ENCODE measurements at regions not wholly inside any gene's neighbourhood (a gene's known extent, or its start where the extent isn't known, plus 50 kb on each side); places are given as distances from the start of the nearest gene placed in this dataset.

DNA sequence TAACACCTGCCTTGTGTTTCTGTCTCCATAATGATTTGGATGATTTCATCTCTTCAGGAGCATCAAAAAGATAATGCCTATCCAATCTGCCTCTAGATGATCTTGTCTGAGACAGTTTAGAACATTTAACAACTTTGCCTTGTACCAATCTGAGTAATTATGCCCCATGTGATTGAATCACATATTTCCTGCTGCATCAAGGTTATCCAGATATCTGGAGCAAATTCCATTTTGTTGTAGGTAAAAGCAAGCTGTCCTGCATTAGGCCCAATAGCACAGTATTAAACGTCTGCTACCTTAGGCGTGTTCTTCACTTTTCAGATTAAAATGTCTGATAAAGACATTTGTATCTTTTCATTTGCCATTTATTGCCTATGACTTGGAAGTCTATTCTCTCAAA, 54.1 kb upstream of the MARCHF11 start:
- Histone ChIP-seq H3K9me3 (peaks cover 0 to 13% of the 10 kb centered on the region in 2 donors), H3K27ac (no peak overlapping the region), H3K27me3 (no peaks in the 10 kb centered on the region), H3K4me3 (no peak overlapping the region), H3K36me3 (no peaks in the 10 kb centered on the region), H3K4me1 (no peaks in the 10 kb centered on the region)
- ATAC-seq (no peak), DNase-seq (no peak)
- intact Hi-C loops (cut with DNase I) = no loop called here
- TF ChIP-seq, protein P1, sequence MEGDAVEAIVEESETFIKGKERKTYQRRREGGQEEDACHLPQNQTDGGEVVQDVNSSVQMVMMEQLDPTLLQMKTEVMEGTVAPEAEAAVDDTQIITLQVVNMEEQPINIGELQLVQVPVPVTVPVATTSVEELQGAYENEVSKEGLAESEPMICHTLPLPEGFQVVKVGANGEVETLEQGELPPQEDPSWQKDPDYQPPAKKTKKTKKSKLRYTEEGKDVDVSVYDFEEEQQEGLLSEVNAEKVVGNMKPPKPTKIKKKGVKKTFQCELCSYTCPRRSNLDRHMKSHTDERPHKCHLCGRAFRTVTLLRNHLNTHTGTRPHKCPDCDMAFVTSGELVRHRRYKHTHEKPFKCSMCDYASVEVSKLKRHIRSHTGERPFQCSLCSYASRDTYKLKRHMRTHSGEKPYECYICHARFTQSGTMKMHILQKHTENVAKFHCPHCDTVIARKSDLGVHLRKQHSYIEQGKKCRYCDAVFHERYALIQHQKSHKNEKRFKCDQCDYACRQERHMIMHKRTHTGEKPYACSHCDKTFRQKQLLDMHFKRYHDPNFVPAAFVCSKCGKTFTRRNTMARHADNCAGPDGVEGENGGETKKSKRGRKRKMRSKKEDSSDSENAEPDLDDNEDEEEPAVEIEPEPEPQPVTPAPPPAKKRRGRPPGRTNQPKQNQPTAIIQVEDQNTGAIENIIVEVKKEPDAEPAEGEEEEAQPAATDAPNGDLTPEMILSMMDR (IDR thresholded peaks at IDR 0.05) = no peak

DNA sequence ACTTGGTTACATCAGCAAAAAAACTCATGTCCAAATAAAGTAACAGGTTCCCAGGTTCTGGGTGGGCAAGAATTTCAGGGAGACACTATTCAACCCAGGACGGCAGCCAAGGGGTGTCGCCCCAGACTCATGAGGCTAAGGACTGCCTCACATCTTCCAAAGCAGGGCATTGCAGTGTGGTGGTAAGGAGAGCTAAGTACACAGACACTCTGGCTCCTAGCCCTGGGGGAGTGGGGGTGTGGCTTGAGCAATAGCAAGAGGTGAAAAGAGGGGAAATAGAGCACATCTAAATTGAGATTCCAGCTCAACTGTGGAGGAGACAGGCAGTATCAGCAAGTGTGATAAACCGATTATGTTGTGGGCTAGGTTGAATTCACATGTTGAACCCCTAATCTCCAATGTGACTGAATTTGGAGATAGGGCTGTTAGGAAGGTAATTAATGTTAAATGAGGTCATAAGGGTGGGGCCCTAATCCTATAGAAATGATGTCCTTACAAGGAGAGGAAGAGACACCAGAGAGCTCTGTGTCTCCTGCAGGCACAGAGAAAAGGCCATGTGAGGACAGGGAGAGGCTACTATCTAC, 49.9 kb upstream of the MARCHF11 start:
- Histone ChIP-seq H3K9me3 (no peaks in the 10 kb centered on the region), H3K4me3 (no peak overlapping the region), H3K27me3 (no peaks in the 10 kb centered on the region), H3K27ac (no peak overlapping the region), H3K4me1 (no peaks in the 10 kb centered on the region), H3K36me3 (no peaks in the 10 kb centered on the region)
- intact Hi-C loops (cut with DNase I) = no loop called here
- ATAC-seq = no peak
- no peak for DNase-seq
- TF ChIP-seq, protein P1 (IDR thresholded peaks at IDR 0.05) = no peak
